ENCODE measurements at regions not wholly inside any gene's neighbourhood (a gene's known extent, or its start where the extent isn't known, plus 50 kb on each side); places are given as distances from the start of the nearest gene placed in this dataset.
"Not testable (repeated sequence)": the region's sequence is repeated elsewhere in the genome, so short reads cannot be mapped to it uniquely, and the experiment has no call there.

DNA sequence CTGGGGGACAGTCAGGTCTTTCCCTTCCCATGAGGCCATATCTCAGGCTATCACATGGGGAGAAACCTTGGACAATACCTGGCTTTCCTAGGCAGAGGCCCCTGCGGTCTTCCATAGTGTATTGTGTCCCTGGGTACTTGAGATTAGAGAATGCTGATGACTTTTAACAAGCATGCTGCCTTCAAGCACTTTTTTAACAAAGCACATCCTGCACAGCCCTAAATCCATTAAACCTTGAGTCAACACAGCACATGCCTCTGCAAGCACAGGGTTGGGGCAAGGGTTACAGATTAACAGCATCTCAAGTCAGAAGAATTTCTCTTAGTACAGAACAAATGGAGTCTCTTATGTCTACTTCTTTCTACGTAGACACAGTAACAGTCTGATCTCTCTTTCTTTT is 545.2 kb upstream of the NR2F2 start:
- not testable (repeated sequence) for TF ChIP-seq SP1 (IDR thresholded peaks at IDR 0.05; ENCODE audit: low read depth, low read length); GABPA (IDR thresholded peaks at IDR 0.05; ENCODE audit: borderline replicate concordance, insufficient read depth, low read length)
- TF ChIP-seq, protein P1, sequence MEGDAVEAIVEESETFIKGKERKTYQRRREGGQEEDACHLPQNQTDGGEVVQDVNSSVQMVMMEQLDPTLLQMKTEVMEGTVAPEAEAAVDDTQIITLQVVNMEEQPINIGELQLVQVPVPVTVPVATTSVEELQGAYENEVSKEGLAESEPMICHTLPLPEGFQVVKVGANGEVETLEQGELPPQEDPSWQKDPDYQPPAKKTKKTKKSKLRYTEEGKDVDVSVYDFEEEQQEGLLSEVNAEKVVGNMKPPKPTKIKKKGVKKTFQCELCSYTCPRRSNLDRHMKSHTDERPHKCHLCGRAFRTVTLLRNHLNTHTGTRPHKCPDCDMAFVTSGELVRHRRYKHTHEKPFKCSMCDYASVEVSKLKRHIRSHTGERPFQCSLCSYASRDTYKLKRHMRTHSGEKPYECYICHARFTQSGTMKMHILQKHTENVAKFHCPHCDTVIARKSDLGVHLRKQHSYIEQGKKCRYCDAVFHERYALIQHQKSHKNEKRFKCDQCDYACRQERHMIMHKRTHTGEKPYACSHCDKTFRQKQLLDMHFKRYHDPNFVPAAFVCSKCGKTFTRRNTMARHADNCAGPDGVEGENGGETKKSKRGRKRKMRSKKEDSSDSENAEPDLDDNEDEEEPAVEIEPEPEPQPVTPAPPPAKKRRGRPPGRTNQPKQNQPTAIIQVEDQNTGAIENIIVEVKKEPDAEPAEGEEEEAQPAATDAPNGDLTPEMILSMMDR (IDR thresholded peaks at IDR 0.05; ENCODE audit: control extremely low read depth in 1 of 3, insufficient read depth in 1 of 3, low read depth in 1 of 3, low read length in 3 of 3): not testable (repeated sequence)

Measured in H1 (cell line).